Motor neuron (in vitro differentiated cells): ENCODE measurements at regions not wholly inside any gene's neighbourhood (a gene's known extent, or its start where the extent isn't known, plus 50 kb on each side); places are given as distances from the start of the nearest gene placed in this dataset.

Source experiments
- ATAC-seq, 8 experiments: fragments of 200-7000 bp; cut with Tn5 transposase; replicated peaks in 6 of 8; 2 replicates each; pipeline ENCODE4 v1.8.0; 2021; ENCODE audit warnings: mild to moderate bottlenecking in 8 of 8, moderate library complexity in 8 of 8
- H3K27ac ChIP-seq, 2 donors: fragments of 250-450 bp; sonication (Bioruptor Pico); 2 replicates each; pipeline ENCODE4 v1.9.0; 2021; ENCODE audit warnings: antibody characterized with exemption in 2 of 2, mild to moderate bottlenecking in 2 of 2, moderate library complexity in 1 of 2
- H3K4me1 ChIP-seq, 2 donors: fragments of 250-450 bp; sonication (Bioruptor Pico); replicated peaks in 1 of 2; 2 replicates each; pipeline ENCODE4 v1.6.1; 2021; ENCODE audit warnings: antibody characterized with exemption in 2 of 2, mild to moderate bottlenecking in 2 of 2, moderate library complexity in 1 of 2
- H3K4me3 ChIP-seq, 5 donors: fragments of 250-450 bp; sonication (Bioruptor Pico); 2 replicates each; pipeline ENCODE4 v1.9.0; 2021; ENCODE audit warnings: antibody characterized with exemption in 5 of 5, mild to moderate bottlenecking in 5 of 5, moderate library complexity in 4 of 5
- WGBS, 10 experiments: fragments of 450-650 bp; shearing (Covaris generic); methylation state at CpG; one replicate each; pipeline ENCODE4 v1.0.0; 2022; 5-methylcytosine and 5-hydroxymethylcytosine counted together
- in situ Hi-C, 9 experiments: fragments of 400-800 bp; cut with MboI; loops; one replicate each; pipeline ENCODE4 v1.15.0; 2021; ENCODE audit warnings: low sequenced_read_pairs in 9 of 9, low pct_unique_long_range_greater_than_20kb in 2 of 9; ENCODE audit not compliant: unreplicated experiment in 9 of 9

DNA sequence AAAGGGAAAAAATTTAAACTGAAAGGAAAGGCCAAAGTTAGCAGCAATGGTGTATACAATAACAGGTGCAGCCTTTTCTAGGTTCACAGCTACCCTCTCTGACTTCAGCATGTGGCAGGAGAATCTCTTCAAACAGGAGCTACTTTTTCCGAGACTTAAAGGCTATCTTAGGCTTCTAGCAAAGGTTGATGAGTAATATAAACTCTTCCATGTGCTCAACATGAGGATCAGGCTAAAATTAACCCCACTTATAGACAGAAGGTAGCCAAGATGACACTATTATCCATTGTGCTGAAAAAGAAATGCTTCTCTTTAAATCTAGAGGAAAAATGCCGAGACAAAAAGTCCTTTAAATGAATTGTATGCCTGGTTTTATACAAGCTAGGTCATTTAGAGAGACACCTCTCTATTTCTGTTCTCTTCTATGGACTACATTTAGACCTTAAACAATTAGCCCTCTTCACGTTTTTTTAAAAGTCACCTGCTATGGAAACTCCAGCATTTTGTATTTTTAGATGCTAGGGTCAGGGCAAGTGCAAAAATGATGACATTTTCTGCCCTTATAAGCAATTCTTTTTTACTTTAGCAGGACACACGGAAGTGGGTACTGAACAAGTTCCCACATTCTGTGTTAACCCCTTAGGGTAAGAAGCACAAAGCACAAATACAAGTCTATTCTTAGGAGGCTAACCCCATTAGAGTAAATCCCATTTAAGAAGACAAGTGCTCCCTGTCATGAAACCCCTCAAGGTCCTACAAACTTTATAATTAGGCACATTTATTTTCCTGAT, 216.8 kb upstream of the CITED2 start:
- H3K4me1 ChIP-seq: peaks cover 15 to 16% of the 10 kb centered on the region in 2 donors
- H3K27ac ChIP-seq: no peak overlapping the region
- in situ Hi-C loops: loop anchor here in 1 of 9 experiments (25.0 kb wide), 1 partner anchor 204 kb away; no protein-coding TSS in a partner anchor
- 20 to 96% (median 67%) methylated on average over 1 to 4 of the region's 4 CpGs; no CpG with 5 or more reads in 1 of the 10 experiments for WGBS, 10 experiments
- H3K4me3 ChIP-seq: no peak overlapping the region
- ATAC-seq: no peak

GRCh38 chr6:139590206-139590605, 215.8 kb upstream of the CITED2 start:
- H3K4me1 ChIP-seq: peaks cover 15 to 16% of the 10 kb centered on the region in 2 donors
- no peak overlapping the region for H3K27ac ChIP-seq
- no peak for ATAC-seq
- WGBS, 10 experiments: 60 to 100% (median 100%) methylated on average over 1 of the region's 1 CpG; no CpG with 5 or more reads in 2 of the 10 experiments
- in situ Hi-C loops: loop anchor here in 1 of 9 experiments (25.0 kb wide), 1 partner anchor 203 kb away; no protein-coding TSS in a partner anchor
- H3K4me3 ChIP-seq: no peak overlapping the region

GRCh38 chr6:139588734-139589593, 214.5 kb upstream of the CITED2 start:
- Histone ChIP-seq H3K4me3 (no peak overlapping the region), H3K27ac (no peak overlapping the region), H3K4me1 (peaks cover 15 to 16% of the 10 kb centered on the region in 2 donors)
- WGBS, 10 experiments: 0 to 95% (median 83%) methylated on average over 3 to 4 of the region's 4 CpGs; no CpG with 5 or more reads in 1 of the 10 experiments
- in situ Hi-C loops: loop anchor here in 1 of 9 experiments (25.0 kb wide), 1 partner anchor 202 kb away; no protein-coding TSS in a partner anchor
- ATAC-seq: no peak

DNA sequence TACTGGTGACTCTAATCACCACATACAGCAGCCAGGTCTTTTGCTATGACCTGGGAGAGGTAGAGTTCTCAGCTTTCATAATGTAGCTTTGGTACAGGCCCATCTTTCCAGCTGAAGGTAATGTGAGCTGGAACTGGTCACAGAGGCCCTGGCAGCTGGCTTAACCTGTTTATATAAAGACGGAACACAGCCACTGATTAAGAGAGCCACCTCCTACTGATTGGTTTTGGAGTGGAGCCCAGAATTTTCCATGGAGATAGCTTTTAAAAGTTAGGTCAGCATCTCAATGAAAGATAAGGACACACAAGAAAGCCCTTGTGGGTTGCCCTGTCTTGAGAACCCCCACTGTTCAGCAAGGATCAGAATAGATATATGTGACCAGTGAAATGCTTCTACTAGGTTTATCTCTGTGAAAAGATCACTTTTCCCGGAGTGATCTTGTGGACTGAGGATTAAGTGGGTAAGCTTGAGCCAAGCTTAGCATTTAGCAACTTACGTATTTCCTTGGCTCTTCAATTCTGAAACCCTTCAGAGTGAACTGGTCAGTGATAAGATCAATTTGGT, 213.7 kb upstream of the CITED2 start:
- peaks cover 15 to 16% of the 10 kb centered on the region in 2 donors for H3K4me1 ChIP-seq
- H3K4me3 ChIP-seq: no peak overlapping the region
- 33 to 100% (median 88%) methylated on average over 1 to 3 of the region's 3 CpGs; no CpG with 5 or more reads in 1 of the 10 experiments for WGBS, 10 experiments
- in situ Hi-C loops: loop anchor here in 1 of 9 experiments (25.0 kb wide), 1 partner anchor 201 kb away; no protein-coding TSS in a partner anchor
- peak in 1 of 8 experiments; percentile 65 for ATAC-seq
- no peak overlapping the region for H3K27ac ChIP-seq

DNA sequence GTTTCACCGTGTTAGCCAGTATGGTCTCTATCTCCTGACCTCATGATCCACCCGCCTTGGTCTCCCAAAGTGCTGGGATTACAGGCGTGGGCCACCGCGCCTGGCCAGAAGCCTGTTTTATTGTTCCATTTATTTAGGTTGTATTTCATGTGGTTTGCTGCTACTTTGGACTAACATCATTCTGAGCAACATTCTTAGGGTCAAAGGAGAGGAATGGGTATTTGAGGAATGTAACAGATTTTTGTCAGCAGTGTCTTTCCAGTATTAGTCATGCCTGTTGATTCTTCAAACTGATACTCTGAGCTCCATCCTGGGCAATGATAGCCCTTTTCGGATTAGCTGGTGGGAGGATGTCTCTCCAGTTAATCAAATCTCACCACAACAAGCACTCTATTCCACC, 213.0 kb upstream of the CITED2 start:
- Histone ChIP-seq H3K4me1 (peaks cover 15 to 16% of the 10 kb centered on the region in 2 donors), H3K4me3 (no peak overlapping the region), H3K27ac (no peak overlapping the region)
- in situ Hi-C loops: loop anchor here in 1 of 9 experiments (25.0 kb wide), 1 partner anchor 200 kb away; no protein-coding TSS in a partner anchor
- WGBS, 10 experiments: 0 to 100% (median 77%) methylated on average over 1 to 6 of the region's 6 CpGs; no CpG with 5 or more reads in 3 of the 10 experiments
- no peak for ATAC-seq

GRCh38 chr6:139586273-139586672, 211.8 kb upstream of the CITED2 start:
- peak in 1 of 8 experiments; percentile 30 for ATAC-seq
- in situ Hi-C loops: loop anchor here in 1 of 9 experiments (25.0 kb wide), 1 partner anchor 199 kb away; no protein-coding TSS in a partner anchor

DNA sequence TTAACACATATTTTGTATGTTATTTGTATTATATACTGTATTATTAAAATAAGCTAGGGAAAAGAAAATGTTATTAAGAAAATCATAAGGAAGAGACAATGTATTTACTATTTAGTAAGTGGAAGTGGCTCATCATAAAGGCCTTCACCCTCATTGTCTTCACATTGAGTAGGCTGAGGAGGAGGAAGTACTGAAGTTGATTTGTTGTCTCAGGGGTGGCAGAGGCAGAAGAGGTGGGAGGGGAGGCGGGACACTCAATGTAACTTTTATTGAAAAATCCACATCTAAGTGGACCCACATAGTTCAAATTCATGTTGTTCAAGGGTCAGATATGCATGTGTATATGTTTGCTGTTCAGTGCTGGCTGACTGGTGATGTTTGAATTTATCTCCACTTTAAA, 210.2 kb upstream of the CITED2 start:
- in situ Hi-C loops: loop anchor here in 1 of 9 experiments (25.0 kb wide), 1 partner anchor 197 kb away; no protein-coding TSS in a partner anchor
- WGBS, 10 experiments: 71 to 100% (median 90%) methylated on average over 1 of the region's 1 CpG; no CpG with 5 or more reads in 5 of the 10 experiments
- Histone ChIP-seq H3K4me3 (no peak overlapping the region), H3K27ac (no peak overlapping the region), H3K4me1 (peaks cover 1 to 5% of the 10 kb centered on the region in 2 donors)
- ATAC-seq: no peak

More at GRCh38 chr6:139586273-139586672, 211.8 kb upstream of the CITED2 start:
- Histone ChIP-seq H3K4me3 (no peak overlapping the region), H3K27ac (no peak overlapping the region), H3K4me1 (peaks cover 7 to 10% of the 10 kb centered on the region in 2 donors)
- 93 to 100% (median 100%) methylated on average over 1 to 3 of the region's 3 CpGs; no CpG with 5 or more reads in 1 of the 10 experiments for WGBS, 10 experiments

- 17 to 100% (median 91%) methylated on average over 1 to 3 of the region's 3 CpGs; no CpG with 5 or more reads in 1 of the 10 experiments for WGBS, 10 experiments
- in situ Hi-C loops: loop anchor here in 1 of 9 experiments (25.0 kb wide), 1 partner anchor 196 kb away; no protein-coding TSS in a partner anchor
- ATAC-seq: no peak
- Histone ChIP-seq H3K4me1 (peaks cover under 1 to 2% of the 10 kb centered on the region in 2 donors), H3K27ac (no peak overlapping the region), H3K4me3 (no peak overlapping the region)
Observed at GRCh38 chr6:139583420-139583819, 209.0 kb upstream of the CITED2 start.

DNA sequence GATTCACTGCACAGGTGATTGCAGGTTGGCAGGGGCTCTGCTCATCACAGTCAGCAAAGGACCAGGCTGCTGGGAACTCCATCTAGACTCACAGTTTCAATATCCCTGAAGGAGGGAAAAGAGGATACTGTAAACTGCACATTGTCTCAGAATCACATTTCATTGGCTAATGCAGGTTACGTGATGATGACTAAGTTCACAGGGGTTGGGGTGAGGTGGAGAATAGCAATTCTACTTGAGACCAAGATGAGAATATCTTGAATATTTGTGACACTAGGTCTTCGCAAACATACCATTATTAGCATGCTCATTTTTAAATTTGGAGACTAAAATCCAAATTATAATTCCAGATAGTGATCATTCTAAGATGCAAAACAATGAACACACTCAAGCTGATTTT, 208.5 kb upstream of the CITED2 start:
- in situ Hi-C loops: loop anchor here in 1 of 9 experiments (25.0 kb wide), 1 partner anchor 196 kb away; no protein-coding TSS in a partner anchor
- WGBS, 10 experiments: 63 to 100% (median 98%) methylated on average over 1 to 2 of the region's 2 CpGs; no CpG with 5 or more reads in 4 of the 10 experiments
- Histone ChIP-seq H3K4me1 (peaks cover 5 to 7% of the 10 kb centered on the region in 2 donors), H3K4me3 (no peak overlapping the region), H3K27ac (no peak overlapping the region)
- ATAC-seq: peak in 2 of 8 experiments; percentile 40 to 45

GRCh38 chr6:139581485-139581865, 207.0 kb upstream of the CITED2 start:
- ATAC-seq: no peak
- no peak overlapping the region for H3K4me3 ChIP-seq
- H3K4me1 ChIP-seq: peaks cover 9 to 13% of the 10 kb centered on the region in 2 donors
- no peak overlapping the region for H3K27ac ChIP-seq
- in situ Hi-C loops: loop anchor here in 1 of 9 experiments (25.0 kb wide), 1 partner anchor 194 kb away; no protein-coding TSS in a partner anchor

- Histone ChIP-seq H3K4me3 (no peak overlapping the region), H3K4me1 (peaks cover 9 to 13% of the 10 kb centered on the region in 2 donors), H3K27ac (no peak overlapping the region)
- WGBS, 10 experiments: 71 to 94% (median 90%) methylated on average over 2 to 7 of the region's 9 CpGs; no CpG with 5 or more reads in 1 of the 10 experiments
- in situ Hi-C loops: loop anchor here in 1 of 9 experiments (25.0 kb wide), 1 partner anchor 194 kb away; no protein-coding TSS in a partner anchor
- no peak for ATAC-seq
Observed at GRCh38 chr6:139580592-139581484, 206.4 kb upstream of the CITED2 start.
